HG02943 (cell line): ENCODE measurements at regions not wholly inside any gene's neighbourhood (a gene's known extent, or its start where the extent isn't known, plus 50 kb on each side); places are given as distances from the start of the nearest gene placed in this dataset.

Experiments
- ATAC-seq: cut with Tn5 transposase; IDR thresholded peaks from one replicate; pipeline ENCODE4 v1.9.1; 2021; ENCODE audit warnings: mild to moderate bottlenecking, low read depth, moderate library complexity; ENCODE audit not compliant: unreplicated experiment

GRCh38 chr18:73973972-73974371 is 173.7 kb downstream of the FBXO15 start:
- no peak for ATAC-seq

DNA sequence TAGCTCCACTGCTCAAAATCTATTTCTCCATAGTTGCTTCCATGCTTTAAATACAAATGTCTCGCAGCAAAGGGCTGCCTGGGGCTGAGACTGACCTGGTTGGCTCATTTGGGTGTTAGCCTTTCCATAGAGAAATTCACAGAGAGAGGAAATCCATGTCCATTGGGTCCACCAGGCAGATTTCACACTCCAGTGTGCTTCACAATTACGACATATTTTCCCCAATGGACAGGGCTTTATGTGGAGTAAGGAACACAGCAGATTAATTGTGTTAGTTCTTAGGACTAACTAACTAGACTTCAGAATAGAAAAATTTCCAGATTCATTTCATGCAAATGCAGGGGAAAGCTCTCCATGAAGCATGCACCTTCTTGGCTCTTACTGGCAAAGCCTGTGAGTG is 180.7 kb downstream of the FBXO15 start:
- no peak for ATAC-seq

GRCh38 chr18:73962256-73962655 is 185.4 kb downstream of the FBXO15 start:
- no peak for ATAC-seq

- no peak for ATAC-seq
Observed at GRCh38 chr18:73961804-73962203, 185.8 kb downstream of the FBXO15 start.

GRCh38 chr18:73959352-73959751 is 188.3 kb downstream of the FBXO15 start:
- no peak for ATAC-seq

DNA sequence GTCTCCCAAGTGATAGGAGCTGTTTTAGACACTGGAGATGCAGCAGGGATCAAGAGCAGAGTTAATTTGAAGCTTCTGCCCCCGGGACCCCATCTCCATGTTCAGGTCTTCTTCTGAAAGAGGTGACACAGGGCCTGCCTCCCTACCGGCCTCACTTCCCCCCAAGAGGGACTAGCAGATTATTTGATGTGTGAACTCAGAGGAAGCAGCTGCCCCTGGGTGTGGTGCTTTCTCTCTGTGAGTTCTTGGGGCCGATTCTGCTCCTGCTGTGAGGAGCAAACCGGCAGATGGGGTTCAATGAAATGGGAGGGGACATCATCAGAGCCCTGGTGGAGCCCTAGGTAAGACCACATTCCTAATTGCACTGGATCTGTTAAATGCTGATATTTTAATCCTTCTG is 193.4 kb downstream of the FBXO15 start:
- no peak for ATAC-seq

DNA sequence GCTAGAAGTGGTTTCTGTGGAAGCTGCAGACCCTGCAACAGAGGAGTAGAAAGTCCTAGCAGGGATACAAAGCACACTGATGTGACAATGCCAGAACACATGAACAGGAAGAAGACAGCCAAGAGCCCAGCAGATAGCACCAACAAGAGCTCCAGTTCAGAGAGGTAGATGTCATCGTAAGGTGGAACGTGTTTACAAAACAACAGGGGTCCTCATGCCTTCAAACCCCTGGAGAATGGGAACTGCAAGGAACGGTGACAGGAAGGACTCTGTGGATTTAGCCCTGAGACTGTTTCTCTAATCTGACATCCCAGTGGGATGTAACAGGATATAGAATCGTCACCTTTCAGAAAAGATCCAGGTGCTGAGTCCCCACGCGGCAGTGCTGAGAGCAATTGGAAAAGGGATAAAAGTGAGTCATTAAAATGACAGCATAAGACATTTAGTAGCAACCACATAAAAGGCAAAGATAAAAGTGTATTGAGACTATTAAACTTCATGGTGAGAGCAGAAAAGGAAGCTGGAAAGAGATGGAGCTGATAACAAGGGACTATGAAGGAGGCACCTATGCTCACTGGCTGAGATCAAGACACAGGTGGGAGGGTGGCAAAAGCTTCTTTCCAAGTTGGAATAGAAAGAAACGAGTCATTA is 195.2 kb downstream of the FBXO15 start:
- no peak for ATAC-seq

GRCh38 chr18:73950116-73950700 is 197.4 kb downstream of the FBXO15 start:
- ATAC-seq: no peak

GRCh38 chr18:73948497-73948896 is 199.1 kb downstream of the FBXO15 start:
- ATAC-seq: no peak

GRCh38 chr18:73948084-73948483 is 199.6 kb downstream of the FBXO15 start:
- no peak for ATAC-seq

DNA sequence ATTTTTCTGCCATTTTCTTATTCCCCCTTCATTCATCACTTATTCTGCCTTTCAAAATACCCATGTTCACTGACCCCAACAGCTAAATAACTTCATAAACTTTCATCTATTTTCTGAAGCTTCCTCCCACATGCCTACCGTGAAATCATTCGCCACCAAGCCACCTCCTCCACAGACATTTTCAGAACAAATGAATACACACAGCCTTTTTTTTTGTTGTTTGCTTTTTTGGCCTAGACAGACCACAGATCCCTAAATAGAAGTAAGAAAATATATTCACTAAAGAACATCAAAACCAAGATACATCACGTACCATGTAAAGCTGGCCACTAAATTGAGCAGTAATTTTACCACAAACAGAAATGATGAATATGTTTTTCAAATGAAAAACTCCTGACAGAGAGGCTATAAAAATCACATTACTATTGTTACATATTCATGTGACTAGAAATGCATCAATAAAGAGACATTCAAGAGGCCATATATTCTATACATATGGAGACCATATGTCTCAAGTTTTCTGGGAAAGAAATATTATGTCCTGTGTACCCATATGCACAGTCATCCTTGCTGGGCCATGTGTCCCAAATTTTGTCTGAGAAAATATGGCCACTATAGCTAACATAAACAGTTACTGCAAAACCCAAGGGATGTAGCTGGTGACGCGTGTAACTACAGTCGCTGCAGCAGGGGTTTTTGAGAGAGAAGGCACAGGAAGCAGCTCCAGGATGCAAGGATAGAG is 200.3 kb downstream of the FBXO15 start:
- no peak for ATAC-seq

- ATAC-seq: no peak
Observed at GRCh38 chr18:73945130-73945792, 202.4 kb downstream of the FBXO15 start.

DNA sequence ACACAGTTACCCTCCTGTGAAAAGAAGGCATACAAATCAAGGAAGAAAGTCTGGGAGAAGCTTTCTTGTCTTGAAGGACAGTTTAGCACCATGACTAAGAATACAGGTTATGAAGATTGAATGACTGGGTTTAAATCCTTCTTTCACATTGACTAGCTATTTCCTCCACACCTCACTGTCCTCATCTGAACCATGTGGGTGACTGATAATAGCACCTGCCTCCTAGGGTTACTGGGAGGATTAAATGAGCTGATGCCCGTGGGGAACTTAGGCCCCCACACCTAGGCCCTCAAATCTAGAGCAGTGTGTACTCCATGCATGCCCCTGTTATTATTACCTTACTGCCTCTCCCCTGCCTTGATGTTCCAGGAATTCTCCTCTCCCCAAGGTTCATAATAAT is 202.9 kb downstream of the FBXO15 start:
- no peak for ATAC-seq

DNA sequence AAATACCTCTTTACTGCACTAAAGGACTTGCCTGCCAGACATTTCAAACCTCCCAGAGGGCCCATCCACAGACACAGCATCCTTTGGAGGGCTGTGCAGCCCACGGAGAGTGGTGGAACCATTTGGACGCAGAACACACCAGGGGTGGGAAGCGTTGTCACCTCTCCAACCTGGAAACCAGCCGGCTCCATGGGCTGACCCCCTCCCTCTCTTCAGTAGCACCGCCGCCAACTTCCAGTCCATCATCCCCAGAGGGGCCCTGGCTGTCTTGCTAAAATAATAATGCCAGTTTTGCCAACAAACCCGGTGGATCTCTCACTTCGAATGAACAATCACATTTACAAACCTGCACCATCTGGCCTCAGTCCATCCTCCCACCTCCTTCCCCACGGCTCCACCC is 203.9 kb downstream of the FBXO15 start:
- ATAC-seq: no peak

DNA sequence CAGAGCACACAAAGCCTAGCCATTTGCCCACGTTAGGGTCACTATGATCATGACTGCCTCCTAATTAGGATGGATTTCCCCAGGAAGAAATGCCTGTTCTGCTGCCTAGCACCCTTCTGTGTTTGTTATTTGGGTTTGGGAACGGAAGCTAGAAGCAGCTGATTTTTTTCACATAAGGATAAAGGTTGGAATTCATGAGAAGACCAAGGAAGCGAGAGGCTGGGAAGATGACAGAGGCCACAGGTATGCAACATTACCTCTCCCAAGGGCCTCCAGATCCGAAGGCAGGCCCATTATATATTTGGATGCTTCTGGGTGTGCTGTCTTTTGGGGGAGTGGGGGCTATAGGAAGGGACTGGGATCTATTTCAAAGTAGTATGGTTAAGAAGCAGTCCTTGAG is 204.7 kb downstream of the FBXO15 start:
- no peak for ATAC-seq

GRCh38 chr18:73942081-73942625 is 205.5 kb downstream of the FBXO15 start:
- no peak for ATAC-seq

DNA sequence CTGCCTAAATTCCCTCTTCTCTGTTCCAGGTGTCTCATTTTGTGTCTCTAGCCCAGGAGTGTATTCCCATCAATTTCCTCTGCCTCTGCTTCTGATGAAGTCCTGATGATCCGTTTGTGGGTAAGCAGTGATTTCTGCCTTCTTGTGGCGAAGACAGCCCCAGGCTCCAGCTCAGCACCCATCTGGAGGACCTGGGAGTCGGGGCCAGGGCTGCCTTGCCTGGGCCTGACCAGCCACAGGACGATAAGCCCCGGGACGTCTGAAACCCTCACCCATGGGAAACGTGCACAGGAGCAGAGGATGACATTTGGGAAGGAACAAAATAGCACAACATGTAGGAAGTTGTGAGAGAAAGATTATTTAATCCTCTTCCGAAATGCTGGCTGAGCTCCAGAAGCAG is 206.9 kb downstream of the FBXO15 start:
- ATAC-seq: no peak

- ATAC-seq: no peak
Observed at GRCh38 chr18:73939391-73939790, 208.2 kb downstream of the FBXO15 start.

GRCh38 chr18:73933685-73934084 is 213.9 kb downstream of the FBXO15 start:
- ATAC-seq: no peak

- no peak for ATAC-seq
Observed at GRCh38 chr18:73932976-73933375, 214.7 kb downstream of the FBXO15 start.

- no peak for ATAC-seq
Observed at GRCh38 chr18:73927496-73927895, 220.1 kb downstream of the FBXO15 start.
